GM12892 (cell line): ENCODE measurements at regions not wholly inside any gene's neighbourhood (a gene's known extent, or its start where the extent isn't known, plus 50 kb on each side); places are given as distances from the start of the nearest gene placed in this dataset.

Experiments
- POLR2A ChIP-seq: IDR thresholded peaks from 2 replicates; pipeline ENCODE4 v1.6.1; 2011; ENCODE audit warnings: low read depth, low read length, control low read depth
- POLR2AphosphoS5 ChIP-seq: IDR thresholded peaks from 2 replicates; pipeline ENCODE4 v1.6.1; 2011; ENCODE audit warnings: low read depth, low read length, control low read depth

- TF ChIP-seq POLR2A, result no peak
- no peak for TF ChIP-seq POLR2AphosphoS5
These were observed 1642.3 kb downstream of the C4orf33 start for GRCh38 chr4:130738233-130738632.
